GM12865 (cell line): ENCODE measurements at regions not wholly inside any gene's neighbourhood (a gene's known extent, or its start where the extent isn't known, plus 50 kb on each side); places are given as distances from the start of the nearest gene placed in this dataset.

Experiments
- DNase-seq: peaks from one replicate; pipeline ENCODE4 v3.0.0; 2010; ENCODE audit warnings: low read depth
- H3K4me3 ChIP-seq: 2 replicates; pipeline ENCODE4 v1.5.1; 2011; ENCODE audit warnings: mild to moderate bottlenecking, low read depth, low read length, control low read depth
- TF ChIP-seq, protein P1 (sequence below): IDR thresholded peaks from 2 replicates; pipeline ENCODE4 v1.5.1; 2011; ENCODE audit warnings: low read length, control low read depth, low read depth, inconsistent platforms; ENCODE audit not compliant: insufficient read depth; ENCODE audit errors: missing control alignments

DNA sequence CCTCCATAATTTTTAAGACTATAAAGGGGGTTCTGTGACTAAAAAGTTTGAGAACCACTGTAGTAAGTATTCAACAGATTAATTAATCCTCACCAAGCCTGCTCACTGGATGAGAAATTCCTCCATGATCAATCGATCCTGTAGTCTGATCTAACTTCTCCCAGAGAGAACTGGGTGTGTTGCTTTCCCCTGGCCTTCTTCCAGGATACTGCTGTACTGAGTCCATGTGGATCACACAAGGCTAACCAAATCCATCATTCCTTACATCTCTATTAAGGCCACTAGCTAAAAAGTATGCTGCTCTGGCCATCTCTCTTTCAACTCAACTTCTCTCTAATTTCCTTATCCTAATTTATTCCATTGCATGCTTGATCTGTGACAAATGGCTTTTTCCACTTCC lies 280.2 kb upstream of the PCSK5 start:
- DNase-seq: no peak
- TF ChIP-seq, protein P1, sequence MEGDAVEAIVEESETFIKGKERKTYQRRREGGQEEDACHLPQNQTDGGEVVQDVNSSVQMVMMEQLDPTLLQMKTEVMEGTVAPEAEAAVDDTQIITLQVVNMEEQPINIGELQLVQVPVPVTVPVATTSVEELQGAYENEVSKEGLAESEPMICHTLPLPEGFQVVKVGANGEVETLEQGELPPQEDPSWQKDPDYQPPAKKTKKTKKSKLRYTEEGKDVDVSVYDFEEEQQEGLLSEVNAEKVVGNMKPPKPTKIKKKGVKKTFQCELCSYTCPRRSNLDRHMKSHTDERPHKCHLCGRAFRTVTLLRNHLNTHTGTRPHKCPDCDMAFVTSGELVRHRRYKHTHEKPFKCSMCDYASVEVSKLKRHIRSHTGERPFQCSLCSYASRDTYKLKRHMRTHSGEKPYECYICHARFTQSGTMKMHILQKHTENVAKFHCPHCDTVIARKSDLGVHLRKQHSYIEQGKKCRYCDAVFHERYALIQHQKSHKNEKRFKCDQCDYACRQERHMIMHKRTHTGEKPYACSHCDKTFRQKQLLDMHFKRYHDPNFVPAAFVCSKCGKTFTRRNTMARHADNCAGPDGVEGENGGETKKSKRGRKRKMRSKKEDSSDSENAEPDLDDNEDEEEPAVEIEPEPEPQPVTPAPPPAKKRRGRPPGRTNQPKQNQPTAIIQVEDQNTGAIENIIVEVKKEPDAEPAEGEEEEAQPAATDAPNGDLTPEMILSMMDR: no peak
- no peak overlapping the region for H3K4me3 ChIP-seq

DNA sequence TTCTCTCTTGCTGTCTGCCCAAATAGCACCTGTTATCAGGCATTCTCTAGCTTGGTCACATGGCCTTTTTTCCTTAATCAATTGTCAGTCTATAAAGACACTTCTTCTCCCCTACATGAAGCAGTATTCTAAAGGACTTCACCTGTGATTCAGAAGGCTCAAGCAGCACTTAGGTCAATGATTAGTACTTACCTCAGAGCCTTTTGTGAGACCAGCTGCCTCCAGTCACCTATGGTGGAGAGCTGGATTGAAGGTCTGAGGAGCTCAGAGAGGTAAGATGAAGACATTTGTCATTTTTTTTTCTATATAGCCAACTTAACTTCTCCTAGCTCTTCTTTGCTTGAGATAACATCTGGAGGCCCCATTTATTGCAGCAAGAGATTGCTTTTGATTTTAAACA lies 278.3 kb upstream of the PCSK5 start:
- no peak overlapping the region for H3K4me3 ChIP-seq
- TF ChIP-seq, protein P1: no peak
- DNase-seq: no peak

DNA sequence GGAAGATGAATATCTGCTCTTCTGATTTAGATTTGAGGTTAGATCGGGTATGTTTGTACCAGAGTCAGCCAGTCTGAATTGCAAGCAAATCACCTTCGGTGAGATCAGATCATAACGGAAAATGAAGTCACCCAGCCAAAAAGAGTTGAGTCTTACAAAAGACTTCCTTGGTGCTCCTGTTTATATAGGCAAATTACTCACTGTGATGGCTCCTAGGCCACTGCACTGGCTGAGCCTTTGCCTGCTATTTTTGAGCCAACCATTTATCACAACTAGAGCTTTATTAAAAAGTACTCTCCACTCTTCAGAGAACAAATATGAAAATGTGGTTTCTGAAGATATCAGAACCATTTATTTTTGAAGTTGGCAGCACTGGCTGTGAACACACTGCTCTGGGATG lies 277.7 kb upstream of the PCSK5 start:
- no peak for DNase-seq
- TF ChIP-seq, protein P1: no peak
- H3K4me3 ChIP-seq: no peak overlapping the region

DNA sequence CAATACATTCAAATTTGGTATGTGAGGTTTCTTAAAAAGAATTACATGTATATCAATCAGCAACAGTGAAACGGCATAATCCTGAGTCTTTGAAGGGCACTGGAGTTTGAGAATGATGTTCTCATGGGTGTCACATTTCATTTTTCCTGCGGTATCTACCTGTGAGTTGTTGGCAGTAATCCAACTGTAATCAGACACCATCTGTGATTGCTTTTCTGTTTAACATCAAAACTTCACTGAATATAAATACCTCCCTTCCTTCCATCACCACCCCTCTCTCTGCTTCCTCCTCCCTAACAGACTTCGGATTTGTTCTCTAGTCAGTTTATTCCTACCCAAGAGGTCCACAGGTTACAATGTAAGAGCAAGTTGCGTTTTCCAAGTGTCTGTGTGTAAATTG lies 275.2 kb upstream of the PCSK5 start:
- no peak for DNase-seq
- no peak overlapping the region for H3K4me3 ChIP-seq
- TF ChIP-seq, protein P1: no peak

DNA sequence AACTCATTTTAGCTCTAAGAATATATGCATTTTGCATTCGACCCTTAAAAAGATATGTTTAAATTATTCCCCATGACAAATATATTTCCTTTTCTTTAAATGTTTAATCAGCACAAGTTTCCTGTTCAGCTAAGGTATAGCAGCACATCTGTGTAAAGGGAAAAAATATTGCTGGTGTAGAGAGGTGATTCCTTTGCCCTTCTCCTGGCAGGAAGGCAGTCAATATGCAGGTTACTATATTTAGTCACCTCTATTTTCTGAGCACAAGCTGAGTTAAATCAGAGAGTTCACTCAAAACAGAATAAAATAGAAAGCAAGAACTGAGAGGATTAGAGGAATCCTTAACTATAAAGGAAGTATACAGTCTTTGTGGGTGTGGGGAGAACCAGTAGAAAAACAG lies 274.4 kb upstream of the PCSK5 start:
- TF ChIP-seq, protein P1: no peak
- no peak overlapping the region for H3K4me3 ChIP-seq
- DNase-seq: no peak

DNA sequence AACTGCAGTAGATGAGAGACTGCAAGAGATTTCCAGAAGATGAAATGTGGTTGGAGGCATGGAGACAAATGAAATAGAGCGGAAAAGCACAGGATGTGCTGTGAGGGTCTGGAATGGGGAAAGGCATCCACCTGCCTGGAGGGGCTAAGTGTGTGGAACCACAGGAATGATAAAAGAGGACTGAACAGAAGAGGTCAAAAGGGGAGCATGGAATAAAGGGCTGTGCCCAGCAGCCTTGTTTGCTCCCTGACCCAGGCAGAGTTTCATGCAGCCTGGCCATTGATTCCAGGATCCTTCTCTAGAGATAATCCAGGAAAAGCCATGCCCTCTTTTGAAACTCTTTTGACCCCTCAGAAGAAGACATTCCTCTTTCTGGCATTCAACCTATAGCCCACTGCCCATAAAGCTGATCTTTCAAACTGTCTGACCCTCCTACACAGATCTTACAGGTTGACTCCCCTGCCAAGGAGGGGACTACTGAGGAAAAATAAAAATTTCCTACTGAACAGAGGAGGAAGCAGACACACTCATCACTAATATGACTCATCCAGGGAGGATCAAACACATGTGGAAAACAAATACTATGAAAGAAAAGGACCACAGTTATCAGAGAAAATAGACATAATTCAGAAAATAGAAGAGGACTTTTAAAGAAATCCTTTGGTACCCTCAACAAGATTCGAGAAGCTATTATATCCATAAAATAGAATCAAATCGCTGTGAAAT lies 273.5 kb upstream of the PCSK5 start:
- DNase-seq: no peak
- TF ChIP-seq, protein P1: no peak
- no peak overlapping the region for H3K4me3 ChIP-seq

DNA sequence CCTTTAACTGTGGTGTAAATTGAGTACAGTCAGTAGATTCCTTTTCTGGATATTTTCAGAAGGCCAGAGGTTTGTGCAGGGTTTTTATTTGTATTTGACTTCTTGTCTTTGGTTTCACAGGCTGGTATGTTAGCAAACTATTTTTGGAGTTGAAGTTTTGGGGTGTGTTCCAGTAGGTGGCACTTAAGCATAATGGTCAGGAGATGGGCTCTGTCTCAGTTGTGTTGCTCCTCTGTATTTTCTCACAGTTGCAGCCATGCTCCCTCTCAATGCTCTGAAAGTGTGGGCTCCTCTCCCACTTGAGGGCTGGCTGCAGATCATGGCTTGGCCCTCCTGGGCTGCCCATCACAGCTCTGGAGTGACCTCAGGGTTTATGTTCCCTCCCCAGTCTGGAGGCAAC lies 267.0 kb upstream of the PCSK5 start:
- DNase-seq: no peak
- TF ChIP-seq, protein P1: no peak
- no peak overlapping the region for H3K4me3 ChIP-seq
